A549 (cell line): ENCODE measurements at regions not wholly inside any gene's neighbourhood (a gene's known extent, or its start where the extent isn't known, plus 50 kb on each side); places are given as distances from the start of the nearest gene placed in this dataset.

Experiments
- POLR2A ChIP-seq: IDR thresholded peaks from 2 replicates; pipeline ENCODE4 v1.6.1; 2012; ENCODE audit warnings: mild to moderate bottlenecking, low read length
- TF ChIP-seq, protein P1 (sequence below): fragments of 450-650 bp; IDR thresholded peaks from 2 replicates; pipeline ENCODE4 v1.6.1; 2014; ENCODE audit warnings: antibody characterized with exemption
- TF ChIP-seq, protein P2 (sequence below): IDR thresholded peaks from 2 replicates; pipeline ENCODE4 v1.6.1; 2012

DNA sequence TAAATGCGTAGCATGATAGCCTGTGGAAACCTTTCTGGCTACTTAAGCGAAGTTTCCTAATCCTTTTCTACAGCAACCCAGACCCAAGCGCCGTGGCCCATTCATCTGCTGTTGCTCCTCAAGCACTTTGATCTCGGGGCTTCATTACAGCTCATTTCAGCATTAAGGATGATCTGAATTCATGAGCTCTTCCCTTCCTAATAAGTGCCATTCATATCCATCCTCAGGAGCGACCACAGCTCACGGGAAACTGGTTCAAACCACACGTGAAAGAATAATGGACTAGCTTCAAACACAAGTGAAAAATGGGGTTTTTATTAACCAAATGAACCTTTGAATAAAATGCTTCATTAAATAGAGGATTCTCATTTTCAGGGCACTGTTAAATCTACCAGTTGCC lies 202.6 kb upstream of the LEF1 start:
- TF ChIP-seq, protein P1, sequence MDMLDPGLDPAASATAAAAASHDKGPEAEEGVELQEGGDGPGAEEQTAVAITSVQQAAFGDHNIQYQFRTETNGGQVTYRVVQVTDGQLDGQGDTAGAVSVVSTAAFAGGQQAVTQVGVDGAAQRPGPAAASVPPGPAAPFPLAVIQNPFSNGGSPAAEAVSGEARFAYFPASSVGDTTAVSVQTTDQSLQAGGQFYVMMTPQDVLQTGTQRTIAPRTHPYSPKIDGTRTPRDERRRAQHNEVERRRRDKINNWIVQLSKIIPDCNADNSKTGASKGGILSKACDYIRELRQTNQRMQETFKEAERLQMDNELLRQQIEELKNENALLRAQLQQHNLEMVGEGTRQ: no peak
- TF ChIP-seq POLR2A: no peak
- TF ChIP-seq, protein P2, sequence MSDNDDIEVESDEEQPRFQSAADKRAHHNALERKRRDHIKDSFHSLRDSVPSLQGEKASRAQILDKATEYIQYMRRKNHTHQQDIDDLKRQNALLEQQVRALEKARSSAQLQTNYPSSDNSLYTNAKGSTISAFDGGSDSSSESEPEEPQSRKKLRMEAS: no peak
